OCI-LY7 (cell line): ENCODE measurements at regions not wholly inside any gene's neighbourhood (a gene's known extent, or its start where the extent isn't known, plus 50 kb on each side); places are given as distances from the start of the nearest gene placed in this dataset.

Experiments
- EZH2phosphoT487 ChIP-seq: fragments of 200-600 bp; sonication (generic); IDR thresholded peaks from 2 replicates; pipeline ENCODE4 v1.6.1; 2018; ENCODE audit warnings: low read depth, borderline replicate concordance, mild to moderate bottlenecking, mixed run types, antibody characterized with exemption, low read length, moderate library complexity, mixed read lengths
- TF ChIP-seq, protein P1 (sequence below): fragments of 200-600 bp; sonication (generic); conservative IDR thresholded peaks from 2 replicates; pipeline ENCODE4 v1.5.1; 2014; ENCODE audit warnings: mild to moderate bottlenecking, antibody characterized with exemption, low read length, moderate library complexity, mixed read lengths

GRCh38 chr20:48260129-48260756, 475.0 kb upstream of the SULF2 start:
- TF ChIP-seq, protein P1, sequence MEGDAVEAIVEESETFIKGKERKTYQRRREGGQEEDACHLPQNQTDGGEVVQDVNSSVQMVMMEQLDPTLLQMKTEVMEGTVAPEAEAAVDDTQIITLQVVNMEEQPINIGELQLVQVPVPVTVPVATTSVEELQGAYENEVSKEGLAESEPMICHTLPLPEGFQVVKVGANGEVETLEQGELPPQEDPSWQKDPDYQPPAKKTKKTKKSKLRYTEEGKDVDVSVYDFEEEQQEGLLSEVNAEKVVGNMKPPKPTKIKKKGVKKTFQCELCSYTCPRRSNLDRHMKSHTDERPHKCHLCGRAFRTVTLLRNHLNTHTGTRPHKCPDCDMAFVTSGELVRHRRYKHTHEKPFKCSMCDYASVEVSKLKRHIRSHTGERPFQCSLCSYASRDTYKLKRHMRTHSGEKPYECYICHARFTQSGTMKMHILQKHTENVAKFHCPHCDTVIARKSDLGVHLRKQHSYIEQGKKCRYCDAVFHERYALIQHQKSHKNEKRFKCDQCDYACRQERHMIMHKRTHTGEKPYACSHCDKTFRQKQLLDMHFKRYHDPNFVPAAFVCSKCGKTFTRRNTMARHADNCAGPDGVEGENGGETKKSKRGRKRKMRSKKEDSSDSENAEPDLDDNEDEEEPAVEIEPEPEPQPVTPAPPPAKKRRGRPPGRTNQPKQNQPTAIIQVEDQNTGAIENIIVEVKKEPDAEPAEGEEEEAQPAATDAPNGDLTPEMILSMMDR: no peak
- TF ChIP-seq EZH2phosphoT487: no peak
